ENCODE measurements at regions not wholly inside any gene's neighbourhood (a gene's known extent, or its start where the extent isn't known, plus 50 kb on each side); places are given as distances from the start of the nearest gene placed in this dataset.
"Not testable (repeated sequence)": the region's sequence is repeated elsewhere in the genome, so short reads cannot be mapped to it uniquely, and the experiment has no call there.

DNA sequence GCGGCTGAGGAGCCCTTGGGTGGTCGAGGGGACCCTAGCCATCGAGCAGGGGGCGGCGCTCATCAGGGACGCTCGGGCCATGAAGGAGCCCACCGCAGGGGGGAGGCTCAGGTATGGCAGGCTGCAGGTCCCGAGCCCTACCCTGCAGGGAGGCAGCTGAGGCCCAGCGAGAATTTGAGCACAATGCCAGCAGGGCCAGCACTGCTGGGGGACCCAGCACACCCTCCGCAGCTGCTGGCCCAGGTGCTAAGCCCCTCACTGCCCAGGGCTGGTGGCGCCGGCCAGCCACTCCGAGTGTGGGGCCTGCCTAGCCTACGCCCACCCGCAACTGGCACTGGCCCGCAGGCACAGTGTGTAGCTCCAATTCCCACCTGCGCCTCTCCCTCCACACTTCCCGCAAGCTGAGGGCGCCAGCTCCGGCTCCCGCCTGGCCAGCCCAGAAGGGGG is 325.4 kb upstream of the FRG1 start:
- Histone ChIP-seq H3K4me1 (ENCODE audit: control insufficient read depth, insufficient read depth, low read length, unreplicated experiment) (no peaks in the 10 kb centered on the region), H3K27me3 (ENCODE audit: insufficient read depth, low read length) (no peaks in the 10 kb centered on the region), H3K79me2 (ENCODE audit: control insufficient read depth, insufficient read depth, low read length, unreplicated experiment) (no peaks in the 10 kb centered on the region), H2AFZ (ENCODE audit: low read length, unreplicated experiment) (no peak overlapping the region), H3K27ac (ENCODE audit: low read depth, low read length) (no peak overlapping the region), H3K4me3 (ENCODE audit: low read depth, low read length) (no peak overlapping the region), H3K36me3 (ENCODE audit: insufficient read depth, low read length) (no peaks in the 10 kb centered on the region)

DNA sequence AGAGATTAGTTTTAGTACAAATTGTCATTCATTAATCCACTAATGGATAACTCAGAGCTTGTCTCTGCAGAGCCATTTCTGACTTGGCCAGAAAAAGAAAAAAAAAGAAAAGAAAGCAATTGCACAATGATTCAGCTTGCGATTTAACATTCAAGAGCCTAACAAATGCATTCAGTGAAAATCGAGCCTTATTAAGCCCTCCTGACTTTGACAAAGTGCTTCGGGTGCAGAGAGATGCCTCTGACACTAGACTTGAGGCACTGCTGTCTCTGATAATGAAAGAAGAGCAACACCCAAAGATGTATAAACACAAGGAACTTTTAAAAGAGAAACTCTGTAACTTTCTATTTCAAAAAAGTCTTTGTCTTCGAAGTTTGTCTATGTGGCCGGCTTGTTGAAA is 322.9 kb upstream of the FRG1 start:
- not testable (repeated sequence) for H3K27ac ChIP-seq (ENCODE audit: low read depth, low read length); H3K36me3 ChIP-seq (ENCODE audit: insufficient read depth, low read length); H3K79me2 ChIP-seq (ENCODE audit: control insufficient read depth, insufficient read depth, low read length, unreplicated experiment); H3K4me1 ChIP-seq (ENCODE audit: control insufficient read depth, insufficient read depth, low read length, unreplicated experiment); H2AFZ ChIP-seq (ENCODE audit: low read length, unreplicated experiment); H3K4me3 ChIP-seq (ENCODE audit: low read depth, low read length); H3K27me3 ChIP-seq (ENCODE audit: insufficient read depth, low read length)

DNA sequence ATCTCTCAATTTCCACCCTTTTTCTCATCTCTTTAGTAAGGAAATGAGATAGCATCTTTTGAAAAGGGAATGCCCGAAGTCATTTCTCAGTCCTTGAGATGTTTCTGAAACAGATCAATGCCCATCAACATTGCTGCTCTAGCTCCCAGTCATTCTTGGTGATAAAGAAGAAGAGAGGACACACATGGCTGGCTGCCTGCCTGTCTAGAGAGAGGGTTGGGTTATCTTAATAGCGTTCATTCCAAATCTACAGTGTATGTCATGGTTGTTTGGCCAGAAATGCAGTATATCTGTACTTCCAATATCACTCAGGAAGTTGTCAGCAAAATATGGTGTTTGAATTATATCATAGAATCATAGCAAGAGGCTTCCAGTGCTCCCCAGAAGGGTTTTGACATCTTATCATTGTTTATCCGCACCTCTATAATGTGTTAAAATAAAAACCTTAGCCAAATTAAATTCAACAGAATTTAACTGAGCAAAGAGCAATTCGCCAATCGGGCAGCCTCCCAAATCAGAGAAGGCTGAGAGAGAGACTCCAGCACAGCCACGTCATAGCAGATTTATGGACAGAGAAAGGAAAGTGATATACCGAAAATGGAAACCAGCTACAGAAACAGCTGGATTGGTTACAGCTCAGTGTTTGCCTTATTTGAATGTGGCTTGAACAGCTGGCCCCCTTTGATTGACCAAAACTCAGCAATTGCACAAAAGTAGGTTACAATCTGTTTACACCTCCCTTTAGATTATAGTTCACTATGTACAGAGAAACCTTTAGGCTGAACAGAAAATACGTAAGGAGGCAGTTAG is 321.0 kb upstream of the FRG1 start:
- not testable (repeated sequence) for H3K36me3 ChIP-seq (ENCODE audit: insufficient read depth, low read length); H2AFZ ChIP-seq (ENCODE audit: low read length, unreplicated experiment); H3K27me3 ChIP-seq (ENCODE audit: insufficient read depth, low read length); H3K27ac ChIP-seq (ENCODE audit: low read depth, low read length); H3K4me1 ChIP-seq (ENCODE audit: control insufficient read depth, insufficient read depth, low read length, unreplicated experiment); H3K4me3 ChIP-seq (ENCODE audit: low read depth, low read length); H3K79me2 ChIP-seq (ENCODE audit: control insufficient read depth, insufficient read depth, low read length, unreplicated experiment)

DNA sequence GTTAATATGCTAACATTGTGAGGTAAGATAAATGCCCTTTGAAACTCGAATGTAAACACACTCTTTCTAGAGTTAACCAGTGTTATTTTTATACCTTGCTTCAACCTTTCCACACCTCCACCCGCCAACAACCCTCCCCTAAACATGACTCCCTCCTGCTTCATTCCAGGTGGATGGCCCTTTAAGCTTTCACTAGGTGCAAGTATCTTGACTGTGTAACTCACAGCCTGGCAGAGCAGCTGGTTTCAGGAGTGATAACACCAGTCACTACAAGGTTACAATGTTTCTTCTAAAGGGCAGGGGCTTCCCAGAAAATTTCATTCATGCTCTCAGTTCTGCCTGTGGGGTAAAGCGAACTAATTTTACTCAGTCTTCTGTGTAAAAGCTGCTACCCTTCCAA is 318.1 kb upstream of the FRG1 start:
- H3K27me3 ChIP-seq (ENCODE audit: insufficient read depth, low read length); H3K79me2 ChIP-seq (ENCODE audit: control insufficient read depth, insufficient read depth, low read length, unreplicated experiment); H3K27ac ChIP-seq (ENCODE audit: low read depth, low read length); H2AFZ ChIP-seq (ENCODE audit: low read length, unreplicated experiment); H3K4me3 ChIP-seq (ENCODE audit: low read depth, low read length); H3K4me1 ChIP-seq (ENCODE audit: control insufficient read depth, insufficient read depth, low read length, unreplicated experiment); H3K36me3 ChIP-seq (ENCODE audit: insufficient read depth, low read length): not testable (repeated sequence)

DNA sequence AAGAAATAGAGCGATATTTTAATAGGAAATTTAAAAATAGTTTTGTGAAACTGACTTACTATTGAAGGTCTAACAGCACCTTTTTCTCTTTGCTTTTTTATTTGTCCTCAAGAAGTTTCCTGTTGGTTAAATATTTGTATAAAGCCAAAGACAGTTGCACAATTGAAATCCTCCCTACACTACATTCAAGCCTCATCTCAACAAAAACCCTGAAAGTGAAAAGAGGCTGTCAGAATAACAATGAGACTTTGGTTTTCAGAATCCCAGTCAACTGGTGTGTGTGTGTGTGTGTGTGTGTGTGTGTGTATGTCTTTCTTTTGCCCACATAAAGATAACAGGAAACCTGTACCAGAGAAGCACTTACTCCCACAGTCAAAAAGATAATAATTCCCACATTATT is 313.6 kb upstream of the FRG1 start:
- H3K27me3 ChIP-seq (ENCODE audit: insufficient read depth, low read length); H3K4me3 ChIP-seq (ENCODE audit: low read depth, low read length); H3K27ac ChIP-seq (ENCODE audit: low read depth, low read length); H3K79me2 ChIP-seq (ENCODE audit: control insufficient read depth, insufficient read depth, low read length, unreplicated experiment); H3K4me1 ChIP-seq (ENCODE audit: control insufficient read depth, insufficient read depth, low read length, unreplicated experiment); H3K36me3 ChIP-seq (ENCODE audit: insufficient read depth, low read length); H2AFZ ChIP-seq (ENCODE audit: low read length, unreplicated experiment): not testable (repeated sequence)

DNA sequence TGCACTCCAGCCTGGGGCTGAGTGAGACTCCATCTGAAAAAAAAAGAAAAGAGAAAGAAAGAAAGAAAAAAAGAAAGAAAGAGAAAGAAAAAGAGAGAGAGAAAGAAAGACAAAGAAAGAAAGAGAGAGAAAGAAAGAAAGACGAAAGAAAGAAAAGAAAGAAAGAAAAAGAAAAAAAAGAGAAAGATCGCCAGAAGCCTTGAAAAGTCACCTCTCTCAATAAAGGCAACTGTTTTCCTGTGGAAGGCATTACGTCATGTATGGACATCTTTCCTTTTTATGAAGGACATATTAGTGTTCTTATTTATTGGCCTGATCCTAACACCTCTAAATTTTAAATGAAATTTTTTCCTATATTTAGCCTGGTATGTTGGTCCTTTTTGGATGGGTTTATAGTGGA is 310.9 kb upstream of the FRG1 start:
- not testable (repeated sequence) for H3K27me3 ChIP-seq (ENCODE audit: insufficient read depth, low read length); H3K27ac ChIP-seq (ENCODE audit: low read depth, low read length); H2AFZ ChIP-seq (ENCODE audit: low read length, unreplicated experiment); H3K4me3 ChIP-seq (ENCODE audit: low read depth, low read length); H3K36me3 ChIP-seq (ENCODE audit: insufficient read depth, low read length); H3K4me1 ChIP-seq (ENCODE audit: control insufficient read depth, insufficient read depth, low read length, unreplicated experiment); H3K79me2 ChIP-seq (ENCODE audit: control insufficient read depth, insufficient read depth, low read length, unreplicated experiment)

DNA sequence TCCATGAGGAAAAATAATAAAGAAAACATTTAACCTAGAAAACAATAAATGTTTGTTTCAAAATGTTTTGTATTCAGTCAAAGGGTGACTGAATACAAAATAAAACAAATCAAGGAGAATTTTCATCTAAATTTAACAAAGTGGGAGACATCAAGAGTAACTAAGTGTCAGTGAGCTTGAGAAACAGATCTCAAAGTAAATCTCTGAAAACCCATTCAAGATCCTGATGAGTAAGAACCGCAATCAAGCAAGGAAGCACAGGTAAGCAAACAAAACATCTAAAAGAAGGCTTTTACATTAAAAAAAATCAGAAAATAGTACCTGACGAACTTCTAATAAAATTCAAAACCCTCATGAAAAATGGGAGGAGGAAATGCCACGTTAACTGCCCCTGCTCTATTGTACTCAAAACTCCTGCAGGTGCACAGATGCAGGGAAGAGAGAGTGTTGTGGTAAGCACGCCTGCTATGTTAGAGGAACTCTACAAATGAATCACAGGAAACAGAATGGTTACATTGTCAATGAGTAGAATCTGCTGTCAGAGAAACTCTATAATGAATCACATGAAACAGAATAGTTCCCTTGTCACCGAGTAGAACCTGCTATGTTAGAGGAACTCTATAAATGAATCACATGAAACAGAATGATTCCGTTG is 309.6 kb upstream of the FRG1 start:
- not testable (repeated sequence) for H3K79me2 ChIP-seq (ENCODE audit: control insufficient read depth, insufficient read depth, low read length, unreplicated experiment); H2AFZ ChIP-seq (ENCODE audit: low read length, unreplicated experiment); H3K27ac ChIP-seq (ENCODE audit: low read depth, low read length); H3K4me1 ChIP-seq (ENCODE audit: control insufficient read depth, insufficient read depth, low read length, unreplicated experiment); H3K4me3 ChIP-seq (ENCODE audit: low read depth, low read length); H3K27me3 ChIP-seq (ENCODE audit: insufficient read depth, low read length); H3K36me3 ChIP-seq (ENCODE audit: insufficient read depth, low read length)

DNA sequence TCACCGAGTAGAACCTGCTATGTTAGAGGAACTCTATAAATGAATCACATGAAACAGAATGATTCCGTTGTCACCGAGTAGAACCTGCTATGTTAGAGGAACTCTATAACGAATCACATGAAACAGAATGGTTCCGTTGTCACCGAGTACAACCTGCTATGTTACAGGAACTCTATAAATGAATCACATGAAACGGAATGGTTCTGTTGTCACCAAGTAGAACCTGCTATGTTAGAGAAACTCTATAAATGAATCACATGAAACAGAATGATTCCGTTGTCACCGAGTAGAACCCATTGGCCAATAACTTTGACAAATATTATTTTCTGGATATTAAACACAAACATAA is 309.1 kb upstream of the FRG1 start:
- H2AFZ ChIP-seq (ENCODE audit: low read length, unreplicated experiment); H3K27me3 ChIP-seq (ENCODE audit: insufficient read depth, low read length); H3K36me3 ChIP-seq (ENCODE audit: insufficient read depth, low read length); H3K4me3 ChIP-seq (ENCODE audit: low read depth, low read length); H3K79me2 ChIP-seq (ENCODE audit: control insufficient read depth, insufficient read depth, low read length, unreplicated experiment); H3K27ac ChIP-seq (ENCODE audit: low read depth, low read length); H3K4me1 ChIP-seq (ENCODE audit: control insufficient read depth, insufficient read depth, low read length, unreplicated experiment): not testable (repeated sequence)

DNA sequence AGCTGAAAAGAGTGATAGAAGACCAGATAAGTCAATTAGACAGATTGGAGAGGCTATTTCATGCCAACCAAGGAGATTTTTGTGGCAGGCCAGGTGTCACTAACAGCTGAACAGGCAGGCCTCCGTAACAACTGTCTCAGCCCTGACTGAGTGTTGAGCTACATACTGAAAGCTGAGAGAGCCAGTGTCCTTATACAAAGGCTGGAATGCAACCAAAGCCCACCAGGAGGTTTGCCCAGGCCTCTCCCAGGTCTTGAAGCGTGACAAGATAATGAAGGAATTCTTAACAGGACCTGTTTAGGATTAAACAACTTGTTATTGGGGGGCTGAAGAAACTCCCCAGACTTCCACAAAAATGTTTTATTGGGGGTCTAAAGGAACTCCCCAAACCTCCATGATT is 290.2 kb upstream of the FRG1 start:
- H3K36me3 ChIP-seq (ENCODE audit: insufficient read depth, low read length); H3K79me2 ChIP-seq (ENCODE audit: control insufficient read depth, insufficient read depth, low read length, unreplicated experiment); H3K4me3 ChIP-seq (ENCODE audit: low read depth, low read length); H3K27me3 ChIP-seq (ENCODE audit: insufficient read depth, low read length); H3K4me1 ChIP-seq (ENCODE audit: control insufficient read depth, insufficient read depth, low read length, unreplicated experiment); H2AFZ ChIP-seq (ENCODE audit: low read length, unreplicated experiment); H3K27ac ChIP-seq (ENCODE audit: low read depth, low read length): not testable (repeated sequence)

DNA sequence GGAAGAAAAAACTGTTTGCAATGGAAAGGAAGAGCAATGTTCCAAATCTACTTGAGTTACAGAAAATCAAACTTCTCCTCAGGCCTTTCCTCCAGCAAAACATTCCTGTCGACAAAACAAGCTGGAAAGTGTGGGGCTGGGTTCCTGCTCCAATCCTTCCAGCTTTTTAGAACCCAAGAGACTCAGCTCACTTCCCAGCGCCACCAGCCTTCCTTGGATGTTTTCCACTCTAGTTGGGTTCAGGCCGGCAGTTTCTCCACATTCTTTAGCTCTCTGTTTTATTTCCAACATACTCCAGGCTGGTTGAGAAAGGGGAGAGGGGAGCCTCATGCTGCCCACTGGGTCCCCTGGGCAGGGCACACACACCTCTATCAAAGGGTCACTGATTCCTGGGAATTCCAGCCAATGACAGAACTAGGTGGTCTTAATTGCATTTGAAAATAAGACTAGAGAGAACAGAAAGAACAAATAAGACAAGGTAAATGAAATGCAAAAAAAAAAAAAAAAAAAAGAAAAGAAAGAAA is 287.5 kb upstream of the FRG1 start:
- H3K4me3 ChIP-seq (ENCODE audit: low read depth, low read length); H3K4me1 ChIP-seq (ENCODE audit: control insufficient read depth, insufficient read depth, low read length, unreplicated experiment); H3K27me3 ChIP-seq (ENCODE audit: insufficient read depth, low read length); H2AFZ ChIP-seq (ENCODE audit: low read length, unreplicated experiment); H3K27ac ChIP-seq (ENCODE audit: low read depth, low read length); H3K36me3 ChIP-seq (ENCODE audit: insufficient read depth, low read length); H3K79me2 ChIP-seq (ENCODE audit: control insufficient read depth, insufficient read depth, low read length, unreplicated experiment): not testable (repeated sequence)

DNA sequence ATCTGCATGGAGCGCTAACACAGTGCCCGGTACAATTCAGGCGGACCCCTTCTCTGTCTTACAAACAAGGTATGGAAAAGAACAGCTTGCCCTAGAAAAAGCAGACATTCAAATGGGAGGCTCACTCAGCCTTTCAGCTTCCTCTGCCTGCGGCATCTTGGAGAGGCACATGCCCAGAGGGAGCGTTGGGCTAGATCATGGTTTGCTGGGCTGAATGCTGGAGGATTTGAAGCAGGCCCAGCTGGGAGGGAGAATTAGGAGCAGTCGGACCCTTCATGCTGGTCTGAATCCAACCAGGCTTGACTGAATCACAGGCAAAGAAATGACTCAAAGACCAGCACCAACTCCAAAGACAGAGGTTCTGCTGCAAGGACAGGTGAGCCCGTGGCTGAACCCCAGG is 286.7 kb upstream of the FRG1 start:
- not testable (repeated sequence) for H3K27me3 ChIP-seq (ENCODE audit: insufficient read depth, low read length); H3K79me2 ChIP-seq (ENCODE audit: control insufficient read depth, insufficient read depth, low read length, unreplicated experiment); H2AFZ ChIP-seq (ENCODE audit: low read length, unreplicated experiment)

More for the DNA sequence above, 286.7 kb upstream of the FRG1 start:
- H3K4me3 ChIP-seq (ENCODE audit: low read depth, low read length); H3K36me3 ChIP-seq (ENCODE audit: insufficient read depth, low read length); H3K27ac ChIP-seq (ENCODE audit: low read depth, low read length); H3K4me1 ChIP-seq (ENCODE audit: control insufficient read depth, insufficient read depth, low read length, unreplicated experiment): not testable (repeated sequence)
